C4-2B (cell line): ENCODE measurements at regions not wholly inside any gene's neighbourhood (a gene's known extent, or its start where the extent isn't known, plus 50 kb on each side); places are given as distances from the start of the nearest gene placed in this dataset.
A peak's percentile ranks its signal among the peaks of the same experiment; 100 is the strongest.

Source experiments
- H3K27ac ChIP-seq: fragments of 450-650 bp; 2 replicates; pipeline ENCODE4 v1.5.1; 2017
- CTCF ChIP-seq: fragments of 450-650 bp; conservative IDR thresholded peaks from 2 replicates; pipeline ENCODE4 v1.5.1; 2017; ENCODE audit warnings: mild to moderate bottlenecking
- ZFX ChIP-seq: fragments of 450-650 bp; IDR thresholded peaks from 2 replicates; pipeline ENCODE4 v1.6.1; 2017

DNA sequence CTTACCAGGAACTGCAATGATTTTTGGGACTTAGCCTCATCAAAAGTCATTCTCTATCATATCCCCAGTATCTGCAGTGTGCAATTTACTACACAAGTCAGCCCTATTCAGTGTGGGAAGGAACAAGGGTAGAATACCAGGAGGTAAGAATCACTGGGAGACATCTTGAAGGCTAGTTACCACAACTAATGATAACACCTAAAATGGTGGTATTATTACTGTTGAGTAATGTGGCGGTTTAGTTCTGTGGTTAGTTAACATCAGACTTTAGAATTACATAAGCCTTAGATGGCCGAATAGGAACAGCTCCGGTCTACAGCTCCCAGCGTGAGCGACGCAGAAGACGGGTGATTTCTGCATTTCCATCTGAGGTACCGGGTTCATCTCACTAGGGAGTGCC lies 567.9 kb upstream of the CDH11 start:
- no peak overlapping the region for H3K27ac ChIP-seq
- TF ChIP-seq ZFX (no peak), CTCF (no peak)

DNA sequence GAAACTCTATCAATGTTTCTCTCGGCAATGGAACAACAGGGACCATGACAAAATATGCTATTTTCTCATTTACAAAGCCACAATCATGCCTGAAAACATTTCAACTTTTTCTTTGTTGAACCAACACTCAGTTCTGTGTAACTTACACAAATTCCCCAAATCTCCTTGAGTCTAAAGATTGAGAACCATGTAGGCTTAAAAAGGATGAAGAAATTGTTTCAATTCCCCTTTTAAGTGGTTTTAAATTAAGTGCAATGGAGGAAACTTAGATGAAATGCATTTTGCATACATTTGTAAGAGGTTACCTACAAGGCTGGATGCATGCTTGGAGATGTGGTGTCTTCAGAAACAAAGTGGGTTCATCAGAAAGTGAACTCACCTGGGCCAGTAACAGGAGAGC lies 566.4 kb upstream of the CDH11 start:
- no peak overlapping the region for H3K27ac ChIP-seq
- TF ChIP-seq CTCF (no peak), ZFX (no peak)

DNA sequence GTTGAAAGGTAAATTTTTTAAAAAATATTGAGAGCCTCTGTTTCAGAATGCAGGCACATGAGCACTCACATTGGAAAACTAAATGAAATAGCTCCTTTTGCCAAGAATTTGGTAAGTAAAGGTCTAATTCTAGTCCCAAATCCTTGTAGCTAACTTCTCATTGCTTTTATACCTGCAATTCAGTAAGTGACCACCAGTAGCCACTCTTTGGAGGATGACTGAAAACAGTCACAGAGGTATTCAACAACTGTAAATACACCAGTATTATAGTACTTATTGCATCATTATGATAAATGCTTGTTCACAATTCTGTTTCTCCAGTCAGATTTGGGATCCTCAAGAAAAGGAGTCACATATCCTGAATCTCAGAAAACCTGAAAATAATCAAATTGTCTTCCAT lies 562.4 kb upstream of the CDH11 start:
- H3K27ac ChIP-seq: no peak overlapping the region
- TF ChIP-seq CTCF: peak; percentile 37
- TF ChIP-seq ZFX: no peak

DNA sequence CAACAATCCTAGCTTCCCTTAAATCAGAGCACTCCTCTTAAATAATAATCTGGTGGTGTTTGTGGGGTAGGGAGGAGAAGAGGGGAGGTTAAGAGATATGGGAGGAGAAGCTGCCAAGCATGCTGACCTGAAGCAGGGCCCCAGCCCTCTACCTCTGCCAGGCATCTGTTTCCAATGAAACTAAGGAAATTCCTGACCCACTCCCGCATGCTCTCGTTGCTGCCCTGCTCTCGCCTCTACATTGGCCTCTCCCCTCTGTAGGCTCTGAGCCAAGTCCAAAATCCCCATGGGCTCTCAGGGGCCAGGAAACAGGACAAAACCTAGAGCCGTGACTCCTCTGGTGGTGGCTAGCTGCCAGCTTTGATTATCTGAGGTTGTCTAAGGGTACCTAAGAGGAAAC lies 559.5 kb upstream of the CDH11 start:
- H3K27ac ChIP-seq: no peak overlapping the region
- TF ChIP-seq CTCF (no peak), ZFX (no peak)

GRCh38 chr16:65679785-65680184 lies 557.9 kb upstream of the CDH11 start:
- H3K27ac ChIP-seq: no peak overlapping the region
- no peak for TF ChIP-seq ZFX
- no peak for TF ChIP-seq CTCF

- no peak overlapping the region for H3K27ac ChIP-seq
These were observed 553.3 kb upstream of the CDH11 start for GRCh38 chr16:65675161-65675560.

DNA sequence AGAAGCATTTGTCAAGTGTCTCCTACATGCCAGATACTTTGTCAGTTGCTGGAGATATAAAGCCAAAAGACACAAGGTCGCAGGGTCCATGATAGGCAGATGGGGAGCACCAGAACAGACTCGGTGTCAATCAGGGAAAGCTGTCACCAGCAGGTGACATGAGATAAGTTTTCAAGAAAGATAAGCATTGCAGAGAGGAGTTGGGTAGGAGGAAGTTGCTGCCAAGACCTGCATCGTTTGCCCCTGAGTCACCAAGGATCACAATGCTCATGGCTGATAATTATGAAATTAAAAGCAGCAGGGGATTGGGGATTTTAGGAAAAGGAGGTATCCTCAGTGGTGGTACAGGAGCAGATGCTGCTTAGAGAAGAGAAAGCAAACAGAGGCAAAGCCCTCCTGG lies 551.1 kb upstream of the CDH11 start:
- H3K27ac ChIP-seq: no peak overlapping the region
- no peak for TF ChIP-seq ZFX
- no peak for TF ChIP-seq CTCF

More at GRCh38 chr16:65675161-65675560, 553.3 kb upstream of the CDH11 start:
- TF ChIP-seq ZFX: no peak
- no peak for TF ChIP-seq CTCF
